SK-MEL-5 (cell line): ENCODE measurements at regions not wholly inside any gene's neighbourhood (a gene's known extent, or its start where the extent isn't known, plus 50 kb on each side); places are given as distances from the start of the nearest gene placed in this dataset.

Source experiments
- DNase-seq: peaks from one replicate; pipeline ENCODE4 v3.0.0-alpha.2; 2016; ENCODE audit warnings: low read depth, low spot score
- in situ Hi-C: cut with HindIII; loops from 2 replicates; pipeline ENCODE4 v1.10.0; 2016; ENCODE audit warnings: low sequenced_read_pairs, high pct_unique_total_duplicates, low pct_unique_long_range_greater_than_20kb

DNA sequence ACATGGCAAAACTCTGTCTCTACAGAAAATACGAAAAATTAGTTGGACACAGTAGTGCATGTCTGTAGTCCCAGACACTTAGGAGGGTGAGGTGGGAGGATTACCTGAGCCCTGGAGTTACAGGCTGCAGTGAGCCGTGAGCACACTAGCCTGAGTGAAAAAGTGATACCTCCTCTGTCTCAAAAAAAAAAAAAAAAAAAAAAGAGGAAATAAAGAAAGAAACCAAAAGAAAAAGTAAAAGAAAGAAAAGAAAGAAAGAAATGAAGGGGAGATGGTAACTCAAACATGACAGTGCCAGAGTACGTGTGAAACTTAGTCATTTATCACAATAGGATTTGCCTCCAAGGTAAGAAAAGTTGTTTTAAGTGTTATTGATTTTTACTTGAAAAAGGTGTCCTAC, 407.0 kb upstream of the MGAT4C start:
- DNase-seq, result no peak
- in situ Hi-C loops, result no loop called here

DNA sequence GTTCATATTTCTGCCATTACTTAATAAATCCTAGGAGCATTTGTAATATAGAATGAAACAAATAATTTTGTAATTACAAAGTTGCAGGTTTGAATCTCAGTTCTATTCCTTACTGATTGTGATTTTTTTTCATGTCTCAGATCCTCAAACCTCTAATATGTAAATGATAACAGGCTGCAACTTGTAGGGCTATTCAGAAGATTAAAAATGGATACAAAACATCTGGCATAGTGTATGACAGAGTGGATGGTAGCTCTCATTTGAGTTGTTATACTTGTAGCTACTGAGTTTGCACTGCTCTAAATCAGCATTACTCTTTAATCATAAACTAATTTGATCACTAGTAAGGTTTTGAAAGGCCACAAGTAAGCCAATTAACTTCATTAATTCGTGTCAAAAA, 406.3 kb upstream of the MGAT4C start:
- no peak for DNase-seq
- in situ Hi-C loops, result no loop called here

DNA sequence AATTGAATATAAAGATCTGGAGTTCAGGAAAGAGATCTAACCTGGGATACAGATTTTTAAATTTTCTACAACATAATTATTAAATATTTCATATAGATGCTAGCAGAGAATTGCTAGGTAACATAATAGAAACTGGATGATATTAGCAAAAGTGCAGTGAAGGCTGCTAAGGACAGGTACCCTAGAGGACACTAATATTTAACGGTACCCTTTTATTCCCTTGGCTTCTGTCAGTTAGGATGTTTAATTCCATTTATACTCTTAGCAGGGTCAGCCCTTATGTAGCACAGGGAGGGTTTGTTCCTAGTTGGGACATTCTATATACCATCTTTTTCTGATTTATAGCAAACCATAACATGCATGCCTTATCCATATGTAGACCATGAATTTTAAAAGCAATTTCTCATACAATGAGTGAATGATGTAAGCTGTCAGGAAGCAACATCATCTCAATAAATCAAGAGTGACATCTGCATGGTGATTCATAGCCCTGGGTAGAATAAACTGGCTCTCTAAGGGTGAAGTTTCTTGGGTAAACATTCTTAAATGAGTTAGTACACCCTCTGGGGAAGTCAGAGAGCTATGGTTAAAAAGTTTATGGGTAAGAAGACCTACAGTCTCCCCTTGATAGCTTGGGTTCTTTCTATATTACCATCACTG, 404.4 kb upstream of the MGAT4C start:
- DNase-seq, result no peak
- in situ Hi-C loops, result no loop called here

DNA sequence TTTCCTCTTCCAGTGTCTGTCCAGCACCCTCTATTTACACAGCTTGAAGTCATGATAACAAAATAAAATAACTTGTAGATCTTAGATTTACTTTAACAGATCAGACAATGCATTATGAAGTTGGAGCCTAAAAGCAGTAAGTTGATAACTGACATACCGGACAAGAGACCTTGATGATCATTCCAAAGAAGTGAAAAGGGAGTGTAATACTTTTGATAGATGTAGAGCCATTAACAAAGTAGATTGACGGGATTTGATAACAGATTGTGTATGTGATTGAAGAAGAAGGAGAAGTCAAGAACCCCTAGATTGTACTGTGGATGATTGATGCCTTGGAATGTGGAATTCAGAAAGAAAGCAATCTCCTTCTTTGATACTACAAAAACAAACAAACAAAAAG, 403.8 kb upstream of the MGAT4C start:
- no peak for DNase-seq
- in situ Hi-C loops, result no loop called here

DNA sequence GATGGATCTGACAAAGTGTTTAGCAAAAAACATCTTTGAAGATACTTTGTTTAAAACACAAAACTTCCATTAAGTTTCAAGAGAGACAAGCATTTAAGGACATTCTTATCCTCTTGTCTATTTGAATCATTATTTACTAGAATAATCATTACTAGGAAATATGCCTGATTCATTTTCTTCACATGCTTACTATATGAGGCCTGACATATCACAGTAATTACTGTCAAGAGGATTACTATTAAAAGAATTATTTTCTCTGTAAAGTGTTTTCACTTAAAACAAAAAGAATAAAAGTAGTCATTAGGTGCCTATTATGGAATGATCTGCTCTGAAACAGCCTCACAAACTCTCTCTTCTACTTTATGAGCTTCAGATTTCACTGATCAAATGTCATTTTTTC, 402.1 kb upstream of the MGAT4C start:
- DNase-seq, result no peak
- in situ Hi-C loops, result no loop called here

DNA sequence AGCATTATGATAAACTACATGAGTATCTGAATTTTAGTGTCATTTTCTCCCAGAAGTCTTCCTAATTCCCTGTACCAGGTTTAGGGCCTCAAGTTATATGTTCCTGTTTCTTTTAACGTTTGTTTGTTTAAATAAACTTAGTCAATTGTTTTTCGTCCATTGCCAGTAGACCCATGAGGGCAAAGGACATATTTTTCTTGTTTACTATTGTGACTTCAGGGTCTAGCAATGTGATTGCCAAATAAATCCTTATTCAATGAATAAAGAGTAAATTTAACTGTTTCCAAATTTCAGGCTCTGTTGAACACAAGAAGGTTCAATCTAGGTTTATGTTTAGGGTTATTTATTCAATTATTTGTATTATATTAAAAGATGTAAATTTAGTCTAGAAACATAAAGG, 391.6 kb upstream of the MGAT4C start:
- in situ Hi-C loops, result no loop called here
- DNase-seq, result no peak

DNA sequence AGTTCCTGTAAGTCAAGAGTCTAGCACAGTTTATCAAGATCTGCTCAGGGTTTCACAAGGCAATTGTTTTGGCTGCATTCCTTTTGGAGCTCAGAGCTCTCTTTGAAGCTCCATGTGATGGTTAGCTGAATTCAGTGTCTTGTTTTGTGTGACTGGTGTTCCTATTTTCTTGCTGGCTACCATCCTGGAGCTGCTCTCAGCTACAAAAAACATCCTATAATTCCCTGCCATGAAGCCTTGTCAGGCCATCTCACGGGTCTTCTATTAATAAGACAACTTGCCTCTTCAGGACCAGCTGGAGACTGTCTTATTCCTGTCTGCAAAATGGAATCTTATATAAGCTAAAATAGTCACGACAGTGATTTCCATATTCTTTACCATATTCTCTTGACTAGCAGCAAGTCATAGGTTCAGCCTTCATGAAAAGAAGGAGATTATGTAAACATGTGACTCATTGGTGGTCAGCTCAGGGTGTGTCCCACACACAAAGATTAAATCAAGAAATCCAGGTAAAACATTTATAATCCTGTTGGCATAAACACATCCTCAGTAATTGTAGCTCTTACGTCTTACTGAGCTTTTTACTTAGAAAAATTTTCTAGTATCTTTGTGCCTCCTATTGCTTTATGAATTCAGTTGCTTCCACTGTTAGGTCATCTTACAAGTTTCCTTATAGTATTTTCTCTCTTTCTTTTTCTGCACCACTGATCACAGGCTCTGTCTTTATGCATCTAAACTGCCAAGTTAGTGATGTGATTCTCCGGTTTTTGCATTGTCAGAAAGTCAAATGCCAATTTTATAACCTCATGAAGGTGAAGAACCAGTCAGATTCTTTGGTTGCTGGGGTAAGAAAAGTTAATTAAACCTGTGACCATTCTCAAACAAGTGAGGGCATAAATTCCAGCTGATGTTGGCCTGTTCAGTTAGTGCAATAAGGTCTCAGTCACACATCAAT, 378.5 kb upstream of the MGAT4C start:
- no peak for DNase-seq
- in situ Hi-C loops, result no loop called here

DNA sequence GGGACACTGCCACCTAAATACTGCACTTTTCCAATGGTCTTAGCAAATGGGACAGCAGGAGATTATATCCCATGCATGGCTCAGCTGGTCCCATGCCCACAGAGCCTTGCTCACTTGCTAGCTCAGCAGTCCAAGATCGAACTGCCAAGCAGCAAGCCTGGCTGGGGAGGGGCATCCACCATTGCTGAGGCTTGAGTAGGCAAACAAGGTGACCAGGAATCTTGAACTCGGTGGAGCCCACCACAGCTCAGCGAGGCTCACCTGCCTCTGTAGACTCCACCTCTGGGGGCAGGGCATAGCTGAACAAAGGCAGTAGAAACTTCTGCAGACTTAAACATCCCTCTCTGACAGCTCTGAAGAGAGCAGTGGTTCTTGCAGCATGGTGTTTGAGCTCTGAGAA, 370.8 kb upstream of the MGAT4C start:
- in situ Hi-C loops, result no loop called here
- DNase-seq, result no peak

DNA sequence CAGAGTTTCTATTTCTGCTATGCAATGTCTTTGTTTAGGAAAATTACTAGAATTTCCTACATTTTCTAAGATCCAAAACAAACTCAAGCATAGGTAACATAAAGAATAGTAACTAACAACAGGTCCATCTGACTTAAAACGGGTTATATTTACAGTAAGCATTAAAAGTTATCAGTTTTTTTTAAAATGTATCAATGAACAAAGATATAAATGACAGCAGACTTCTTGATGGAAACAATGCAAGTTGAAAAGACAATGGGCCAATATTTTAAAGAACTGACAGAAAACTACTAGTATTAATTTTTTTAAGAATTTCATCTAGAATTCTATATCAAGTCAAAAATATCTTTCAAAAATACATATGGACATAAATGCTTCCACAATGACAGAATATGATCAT, 367.1 kb upstream of the MGAT4C start:
- DNase-seq, result no peak
- in situ Hi-C loops, result no loop called here

DNA sequence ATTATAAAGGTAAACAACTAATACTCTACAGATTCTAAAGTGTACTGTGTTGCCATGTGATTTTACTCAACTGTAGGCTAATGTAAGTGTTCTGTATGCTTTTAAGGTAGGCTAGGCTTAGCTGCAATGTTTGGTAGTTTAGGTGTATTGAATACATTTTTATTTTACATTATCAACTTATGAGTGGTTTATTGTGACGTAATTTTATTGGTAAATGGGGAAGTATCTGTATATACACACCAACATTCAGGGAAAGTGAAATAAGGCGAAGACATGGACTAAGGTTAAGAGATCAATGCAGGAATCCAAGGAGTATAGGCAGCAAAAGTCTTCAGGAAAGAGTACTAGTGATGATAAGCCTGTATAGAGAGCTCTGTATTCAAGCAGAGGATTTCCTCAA, 365.8 kb upstream of the MGAT4C start:
- in situ Hi-C loops, result no loop called here
- no peak for DNase-seq

DNA sequence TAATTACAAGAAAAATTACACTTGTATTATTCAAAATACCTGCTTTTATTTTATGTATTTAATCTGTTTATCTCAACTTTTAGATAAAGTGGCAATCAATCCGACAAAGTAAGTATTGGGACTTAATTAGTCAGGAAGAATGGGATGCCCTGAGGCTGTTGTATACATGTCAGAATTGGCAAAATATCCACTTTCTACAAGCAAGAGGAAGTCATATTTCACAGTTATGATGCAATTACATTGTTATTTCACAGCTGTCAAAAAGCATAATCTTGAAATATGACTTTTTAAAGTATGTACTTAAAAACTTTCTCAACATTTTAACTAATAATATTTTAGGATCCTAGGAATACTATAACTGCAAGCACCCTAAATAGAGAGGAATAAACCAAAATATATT, 357.1 kb upstream of the MGAT4C start:
- DNase-seq, result no peak
- in situ Hi-C loops, result no loop called here

DNA sequence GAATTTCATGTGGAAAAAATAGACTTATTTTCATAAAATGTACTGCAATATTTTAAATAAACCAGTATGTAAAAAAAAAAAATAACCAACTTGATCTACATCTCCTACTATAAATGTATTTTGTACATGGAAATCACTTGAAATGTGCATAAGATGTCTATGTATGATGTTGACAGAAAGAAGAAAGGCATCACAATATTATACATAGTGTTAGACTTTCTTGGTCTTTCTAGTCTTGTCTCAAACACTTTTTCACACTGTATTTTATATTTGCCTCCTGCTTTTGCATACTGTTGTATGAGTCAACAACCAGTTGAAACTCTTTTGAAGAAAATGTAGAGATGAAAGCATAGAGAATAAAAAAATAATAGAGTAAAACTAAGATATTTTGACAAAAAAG, 352.4 kb upstream of the MGAT4C start:
- DNase-seq, result no peak
- in situ Hi-C loops, result no loop called here

DNA sequence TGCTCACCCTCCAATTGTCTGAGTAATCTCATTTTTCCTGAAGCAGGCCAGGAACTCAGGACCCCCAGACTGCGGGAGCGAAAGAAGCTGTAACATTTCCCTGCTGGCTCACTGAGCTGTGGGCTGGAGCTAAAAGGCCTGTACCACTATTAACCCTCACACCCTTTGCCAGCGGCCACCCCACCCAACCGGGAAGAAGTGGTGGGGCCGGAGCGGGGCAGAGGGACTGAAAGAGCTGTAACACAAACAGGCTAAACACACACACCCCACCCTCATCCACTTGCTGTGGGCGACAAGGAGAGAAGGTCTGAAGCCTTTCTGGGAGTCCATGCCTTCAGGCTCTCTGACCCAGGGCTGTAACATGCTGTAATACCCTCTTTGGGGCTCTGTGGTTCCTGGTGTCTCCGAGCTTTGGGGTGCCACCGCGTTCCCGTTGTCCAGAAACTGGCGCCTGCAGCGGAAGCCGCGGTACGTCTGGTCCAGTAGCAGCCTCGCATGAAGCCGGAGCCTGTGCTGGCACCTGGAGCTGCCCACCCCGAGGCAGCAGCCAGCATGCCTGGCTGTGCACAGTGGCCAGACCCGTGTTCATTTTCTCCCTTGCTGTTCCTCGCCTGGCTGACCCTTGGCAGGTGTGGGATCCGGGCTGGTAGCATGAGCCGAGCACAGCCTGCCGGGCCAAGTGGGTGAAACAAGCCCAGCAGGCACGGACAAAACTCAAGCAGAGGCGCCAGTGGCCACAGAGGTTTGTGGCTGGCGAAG, 345.5 kb upstream of the MGAT4C start:
- no peak for DNase-seq
- in situ Hi-C loops, result no loop called here

DNA sequence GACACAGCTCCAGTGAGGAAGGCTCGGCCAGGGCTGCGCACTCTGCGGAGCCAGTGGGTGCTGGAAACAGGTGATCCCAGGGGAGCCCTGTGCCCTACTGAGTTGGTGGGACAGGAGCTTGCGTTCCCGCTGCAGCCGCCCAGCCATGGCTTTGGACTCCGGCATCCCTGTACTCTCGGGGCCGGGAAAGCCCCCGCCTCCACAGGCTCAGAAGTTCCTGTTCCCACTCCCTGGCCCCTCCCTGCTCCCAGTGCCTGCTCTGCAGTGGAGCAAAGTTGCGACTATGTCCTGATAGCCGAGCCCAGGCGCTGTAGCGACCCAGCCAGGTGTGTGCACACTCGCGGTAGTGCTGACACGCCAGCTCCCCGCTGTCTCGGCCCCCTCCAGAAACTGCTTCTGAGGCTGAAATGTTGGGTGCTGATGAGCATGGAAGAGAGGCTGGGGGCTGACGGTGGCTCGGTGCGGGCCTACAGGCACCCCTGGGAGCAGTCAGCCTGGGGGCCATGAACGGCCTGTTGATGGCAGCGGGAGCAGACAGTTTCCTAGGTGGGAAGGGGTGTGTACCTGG, 344.6 kb upstream of the MGAT4C start:
- DNase-seq, result no peak
- in situ Hi-C loops, result no loop called here

DNA sequence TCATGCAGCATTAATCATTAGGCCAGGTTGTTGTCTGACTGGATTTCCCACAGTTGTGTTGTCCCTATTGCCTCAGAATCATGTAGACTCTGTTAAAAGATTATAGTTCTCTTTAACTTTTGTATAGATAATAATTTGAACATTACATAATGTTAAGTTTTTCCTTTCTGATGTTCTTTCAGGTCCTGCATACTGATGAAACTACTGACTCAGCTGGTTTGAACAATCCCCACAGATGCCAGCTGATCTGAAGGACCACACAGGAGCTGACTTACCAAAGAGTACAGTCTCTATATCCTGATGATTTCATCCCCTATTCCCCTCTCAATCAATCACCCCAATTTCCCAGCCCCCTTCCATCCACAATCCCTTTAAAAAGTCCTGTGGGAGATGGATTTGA, 341.2 kb upstream of the MGAT4C start:
- in situ Hi-C loops, result no loop called here
- no peak for DNase-seq

DNA sequence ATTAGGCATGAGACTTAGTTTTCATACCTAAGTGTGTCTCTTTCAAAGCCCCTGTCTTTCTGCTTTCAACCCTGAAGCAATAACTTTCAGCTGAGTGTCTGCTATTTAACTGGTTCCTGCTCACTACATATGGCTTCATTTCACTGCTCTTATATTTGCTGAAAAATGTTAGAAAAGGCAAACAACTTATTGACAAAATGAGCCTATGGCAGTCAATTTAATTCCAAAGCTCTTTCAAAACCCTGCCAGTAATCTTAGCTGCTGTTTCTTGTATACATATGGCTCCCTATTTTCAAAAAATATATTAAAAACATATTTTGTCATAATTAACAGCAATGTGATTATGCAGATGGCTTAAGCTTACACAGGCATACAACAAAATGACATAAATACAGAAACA, 334.1 kb upstream of the MGAT4C start:
- no peak for DNase-seq
- in situ Hi-C loops, result no loop called here

DNA sequence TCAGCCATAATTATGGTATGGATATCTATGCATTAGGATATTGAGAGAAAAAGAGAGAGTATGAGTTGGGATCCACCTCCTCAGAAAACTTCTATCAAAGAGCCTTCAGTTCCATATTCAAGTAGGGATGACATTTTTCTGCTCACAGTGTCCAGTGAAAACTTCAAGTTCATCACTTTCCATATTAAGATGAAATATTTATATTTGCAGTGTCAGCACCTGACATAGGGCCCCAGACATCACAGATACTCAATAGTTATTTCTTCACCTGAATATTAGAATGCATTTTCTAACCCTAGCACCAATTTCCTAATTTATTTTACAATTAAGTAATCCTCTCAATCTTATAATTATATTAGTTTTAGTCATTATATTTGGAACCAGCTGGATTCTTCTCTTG, 318.0 kb upstream of the MGAT4C start:
- no peak for DNase-seq
- in situ Hi-C loops, result no loop called here

DNA sequence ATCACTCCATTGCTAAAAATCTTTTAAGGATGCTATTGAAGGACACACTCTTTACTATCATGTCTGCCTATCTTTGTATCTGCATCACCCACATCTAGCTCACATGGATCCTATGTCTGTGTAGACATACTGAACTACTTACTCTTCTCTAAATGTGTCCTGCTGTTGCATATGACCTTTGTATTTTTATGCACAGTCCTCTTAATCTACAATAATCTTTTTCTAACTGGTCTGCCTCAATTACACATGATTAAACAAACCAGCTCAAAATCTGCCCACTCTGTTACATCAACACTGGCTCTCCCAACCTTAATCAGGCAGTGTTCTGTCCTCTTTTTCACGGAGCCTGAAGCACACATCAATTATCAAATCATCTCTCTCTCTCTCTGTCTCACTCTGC, 316.3 kb upstream of the MGAT4C start:
- in situ Hi-C loops, result no loop called here
- DNase-seq, result no peak
